Gastroesophageal sphincter (tissue), 3 donors: ENCODE measurements at regions not wholly inside any gene's neighbourhood (a gene's known extent, or its start where the extent isn't known, plus 50 kb on each side); places are given as distances from the start of the nearest gene placed in this dataset.
A peak's percentile ranks its signal among the peaks of the same experiment; 100 is the strongest.

Experiments
- CTCF ChIP-seq, 4 experiments: fragments of 200-600 bp in 2 of 4; fragments of 450-650 bp in 2 of 4; sonication (generic) in 1 of 4; IDR thresholded peaks; one replicate each; pipeline ENCODE4 v1.5.1; 2017 to 2019; ENCODE audit warnings: antibody characterized with exemption in 4 of 4, mild to moderate bottlenecking in 2 of 4, moderate library complexity in 2 of 4
- POLR2A ChIP-seq, 2 donors: fragments of 450-650 bp; IDR thresholded peaks; one replicate each; pipeline ENCODE4 v1.6.1; 2017; ENCODE audit warnings: antibody characterized with exemption in 2 of 2, mild to moderate bottlenecking in 2 of 2, moderate library complexity in 1 of 2

GRCh38 chr9:19934301-19934871, 145.5 kb upstream of the SLC24A2 start:
- no peak for TF ChIP-seq POLR2A (IDR thresholded peaks at IDR 0.05)
- peak in 1 of 4 experiments; percentile 20 for TF ChIP-seq CTCF (IDR thresholded peaks at IDR 0.05)
